HFF-Myc (cell line): ENCODE measurements at regions not wholly inside any gene's neighbourhood (a gene's known extent, or its start where the extent isn't known, plus 50 kb on each side); places are given as distances from the start of the nearest gene placed in this dataset.

Experiments
- DNase-seq: peaks from one replicate; pipeline ENCODE4 v3.0.0-alpha.2; 2011; ENCODE audit warnings: low read depth; ENCODE audit errors: extremely low read depth
- H3K4me3 ChIP-seq: replicated peaks from 2 replicates; pipeline ENCODE4 v1.5.1; 2011; ENCODE audit warnings: low read depth, mild to moderate bottlenecking, control low read depth, low read length
- CTCF ChIP-seq: IDR thresholded peaks from 2 replicates; pipeline ENCODE4 v1.5.1; 2012; ENCODE audit warnings: mild to moderate bottlenecking, low read depth, low read length, control low read depth; ENCODE audit errors: missing control alignments

DNA sequence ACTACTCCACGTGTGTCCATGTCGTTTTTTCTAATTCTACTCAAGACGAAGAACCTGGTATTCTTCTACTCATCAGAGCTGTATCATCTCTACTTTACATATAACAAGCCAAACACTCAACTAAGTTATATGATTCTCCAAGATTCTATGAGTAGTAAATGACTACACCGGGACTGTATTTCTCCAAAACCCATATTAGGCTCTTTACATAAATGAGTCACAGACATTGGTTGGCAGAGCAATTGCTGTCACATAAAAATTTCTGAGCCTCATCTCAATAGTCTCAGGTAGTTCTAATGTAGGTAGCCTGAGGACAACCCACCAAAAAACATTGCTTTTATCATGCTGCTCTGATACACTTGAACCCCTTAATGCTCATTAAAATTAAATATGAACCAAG is 1092.3 kb upstream of the NXPH2 start:
- no peak for DNase-seq
- H3K4me3 ChIP-seq = no peak overlapping the region
- no peak for TF ChIP-seq CTCF

DNA sequence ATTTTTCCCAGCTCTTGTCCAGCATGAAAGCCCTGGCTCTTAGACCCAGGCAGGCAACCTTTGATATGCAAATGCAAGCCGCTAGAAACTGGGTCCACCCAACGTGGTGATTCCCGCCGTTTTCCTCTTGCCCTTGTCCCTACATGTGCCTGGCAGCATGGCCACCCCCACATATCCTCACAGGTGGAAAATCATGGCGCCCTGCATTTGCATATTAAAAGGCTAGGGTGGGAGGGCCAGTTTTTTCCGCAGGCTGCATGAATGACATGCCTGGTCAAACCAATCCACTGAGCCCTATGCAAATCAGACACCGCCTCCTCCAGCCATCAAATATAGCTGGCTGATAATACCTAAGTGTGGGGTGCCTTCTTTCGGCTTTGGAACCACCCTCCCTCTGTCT is 1091.8 kb upstream of the NXPH2 start:
- no peak for TF ChIP-seq CTCF
- H3K4me3 ChIP-seq = no peak overlapping the region
- DNase-seq = no peak

- no peak overlapping the region for H3K4me3 ChIP-seq
- no peak for TF ChIP-seq CTCF
- DNase-seq = no peak
These were observed 1087.5 kb upstream of the NXPH2 start for GRCh38 chr2:139867601-139868226.

DNA sequence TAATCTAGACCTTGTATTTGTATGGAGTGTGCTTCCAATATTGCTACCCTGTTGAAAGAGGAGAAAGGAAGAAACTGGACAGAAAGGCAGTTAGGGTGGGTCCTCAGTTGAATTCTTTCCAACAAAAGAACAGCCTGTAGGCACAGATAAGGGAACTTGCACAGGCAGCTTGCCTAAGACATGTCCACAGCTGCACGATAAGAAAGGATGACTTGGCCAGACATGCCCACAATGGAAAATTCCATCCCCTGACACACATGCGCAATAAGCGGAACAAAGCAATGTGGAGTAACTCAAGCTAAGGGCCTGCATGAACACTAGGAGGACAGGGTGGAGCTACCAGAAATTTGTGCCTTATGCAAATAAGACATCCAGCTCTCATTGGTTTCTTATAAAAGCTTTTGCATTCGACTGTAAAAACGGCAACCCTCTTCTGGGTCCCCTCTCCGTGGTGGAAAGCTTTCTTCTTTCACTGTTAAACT is 1084.7 kb upstream of the NXPH2 start:
- DNase-seq = no peak

GRCh38 chr2:139854769-139855483 is 1074.7 kb upstream of the NXPH2 start:
- DNase-seq = no peak
- H3K4me3 ChIP-seq = no peak overlapping the region
- no peak for TF ChIP-seq CTCF

More for the DNA sequence above, 1084.7 kb upstream of the NXPH2 start:
- H3K4me3 ChIP-seq = no peak overlapping the region
- no peak for TF ChIP-seq CTCF

DNA sequence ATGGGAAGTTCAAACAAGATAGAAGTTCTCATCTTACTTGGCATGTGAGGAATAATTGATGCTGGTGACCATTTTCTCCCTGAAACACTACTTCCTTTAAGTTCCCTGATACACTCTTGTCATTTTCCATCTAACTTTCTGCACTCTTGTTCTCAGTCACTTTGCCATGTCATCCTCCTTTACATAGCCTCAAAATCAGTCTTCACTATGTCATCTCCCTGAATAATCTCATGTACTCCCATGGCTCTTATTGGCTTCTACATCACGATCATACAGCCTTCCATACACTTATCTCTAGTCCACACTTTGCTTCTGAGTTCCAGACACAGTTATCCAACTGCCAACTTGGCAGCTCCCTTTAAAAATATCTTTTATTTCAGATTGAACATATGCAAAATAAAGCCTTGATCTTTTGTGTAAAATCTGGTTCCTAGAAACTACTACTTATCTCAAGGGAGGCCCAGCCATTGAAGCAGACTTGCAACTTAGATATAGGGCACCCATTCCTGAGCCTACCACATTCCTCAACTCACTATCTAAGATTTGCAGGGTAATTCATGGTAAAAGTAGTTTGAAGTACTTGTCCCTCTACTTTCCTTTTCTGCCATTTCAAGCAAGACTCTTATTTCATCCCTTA is 1070.2 kb upstream of the NXPH2 start:
- no peak overlapping the region for H3K4me3 ChIP-seq
- no peak for TF ChIP-seq CTCF
- no peak for DNase-seq
